MCF 10A (cell line): ENCODE measurements at regions not wholly inside any gene's neighbourhood (a gene's known extent, or its start where the extent isn't known, plus 50 kb on each side); places are given as distances from the start of the nearest gene placed in this dataset.

ENCODE experiments used
- BruUV-seq: library from RNA; stranded (reverse); fragments of 400-500 nt; replicated peaks from 2 replicates; lab custom pipeline; 2021; lab: Mats Ljungman, UMichigan
- CTCF ChIA-PET: fragments of 300-600 bp; sonication (Branson Sonifier 250); formaldehyde crosslinking; extraction: SDS; loops from one replicate; lab custom pipeline; 2021; ENCODE audit warnings: antibody characterized with exemption, inconsistent platforms; lab: Yijun Ruan, JAX
- POLR2A ChIA-PET: fragments of 300-600, 350-650 bp; sonication (Branson Sonifier 250); formaldehyde crosslinking; extraction: SDS; loops from one replicate; lab custom pipeline; 2020; ENCODE audit warnings: antibody characterized with exemption, inconsistent platforms; lab: Yijun Ruan, JAX
- DNase-seq: peaks from one replicate; pipeline ENCODE4 v3.0.0-alpha.2; 2018; ENCODE audit not compliant: unreplicated experiment
- H3K27ac Mint-ChIP-seq: one replicate; pipeline ENCODE4 v1.8.0; 2022; ENCODE audit warnings: mild to moderate bottlenecking, low read depth, mixed read lengths; ENCODE audit not compliant: unreplicated experiment
- H3K27me3 Mint-ChIP-seq: one replicate; pipeline ENCODE4 v1.8.0; 2022; ENCODE audit warnings: mixed read lengths; ENCODE audit not compliant: insufficient read depth, unreplicated experiment
- H3K36me3 Mint-ChIP-seq: one replicate; pipeline ENCODE4 v1.8.0; 2022; ENCODE audit warnings: mild to moderate bottlenecking, moderate library complexity, mixed read lengths; ENCODE audit not compliant: insufficient read depth, unreplicated experiment
- H3K4me1 Mint-ChIP-seq: one replicate; pipeline ENCODE4 v1.8.0; 2022; ENCODE audit warnings: mixed read lengths; ENCODE audit not compliant: insufficient read depth, unreplicated experiment
- H3K4me3 Mint-ChIP-seq: one replicate; pipeline ENCODE4 v1.8.0; 2022; ENCODE audit warnings: mild to moderate bottlenecking, moderate library complexity, mixed read lengths; ENCODE audit not compliant: unreplicated experiment
- H3K9me3 Mint-ChIP-seq: one replicate; pipeline ENCODE4 v1.8.0; 2022; ENCODE audit warnings: mixed read lengths; ENCODE audit not compliant: unreplicated experiment
- CTCF ChIP-seq: fragments of 200-600 bp; IDR thresholded peaks from one replicate; pipeline ENCODE4 v1.8.0; 2022; ENCODE audit warnings: antibody characterized with exemption, mild to moderate bottlenecking; ENCODE audit not compliant: unreplicated experiment
- intact Hi-C: fragments of 100-400 bp; cut with micrococcal nuclease; formaldehyde crosslinking; loops from 2 replicates; pipeline ENCODE4 v1.14.1; 2022

- POLR2A ChIA-PET = interaction anchor here (0.7 kb wide), 1 partner anchor 10 kb away, joined by 5 read pairs; no protein-coding TSS in a partner anchor
- CTCF ChIA-PET = no interaction called here
- Mint-ChIP-seq H3K9me3 (no peaks in the 10 kb centered on the region), H3K27me3 (no peaks in the 10 kb centered on the region), H3K36me3 (no peaks in the 10 kb centered on the region), H3K4me1 (peaks cover 7% of the 10 kb centered on the region), H3K27ac (no peak overlapping the region), H3K4me3 (no peak overlapping the region)
- intact Hi-C loops = no loop called here
- no peak for TF ChIP-seq CTCF
- no peak for DNase-seq
- no TSS peak for BruUV-seq
Observed at GRCh38 chr13:104286566-104287290, 1220.5 kb upstream of the SLC10A2 start.

GRCh38 chr13:104281910-104282309 lies 1215.7 kb upstream of the SLC10A2 start:
- intact Hi-C loops = no loop called here
- DNase-seq = no peak
- BruUV-seq = no TSS peak
- CTCF ChIA-PET = no interaction called here
- Mint-ChIP-seq H3K27ac (no peak overlapping the region), H3K4me3 (no peak overlapping the region), H3K36me3 (no peaks in the 10 kb centered on the region), H3K4me1 (no peaks in the 10 kb centered on the region), H3K9me3 (no peaks in the 10 kb centered on the region), H3K27me3 (no peaks in the 10 kb centered on the region)
- no peak for TF ChIP-seq CTCF
- POLR2A ChIA-PET = no interaction called here

GRCh38 chr13:104270731-104271130 lies 1204.5 kb upstream of the SLC10A2 start:
- H3K4me1 Mint-ChIP-seq = no peaks in the 10 kb centered on the region
- ChIA-PET POLR2A (interaction anchor here (0.7 kb wide), 1 partner anchor 795 kb away, joined by 3 read pairs; no protein-coding TSS in a partner anchor), CTCF (interaction anchor here (0.6 kb wide), 1 partner anchor 14 kb away, joined by 3 read pairs; no protein-coding TSS in a partner anchor)
- no peak overlapping the region for H3K27ac Mint-ChIP-seq
- intact Hi-C loops = no loop called here
- H3K9me3 Mint-ChIP-seq = no peaks in the 10 kb centered on the region
- TF ChIP-seq CTCF = no peak
- no peaks in the 10 kb centered on the region for H3K36me3 Mint-ChIP-seq
- H3K4me3 Mint-ChIP-seq = no peak overlapping the region
- BruUV-seq = no TSS peak
- no peaks in the 10 kb centered on the region for H3K27me3 Mint-ChIP-seq
- DNase-seq = no peak

GRCh38 chr13:104267206-104267811 lies 1201.1 kb upstream of the SLC10A2 start:
- ChIA-PET CTCF (no interaction called here), POLR2A (no interaction called here)
- no peak for TF ChIP-seq CTCF
- no peak for DNase-seq
- Mint-ChIP-seq H3K4me3 (no peak overlapping the region), H3K4me1 (no peaks in the 10 kb centered on the region), H3K36me3 (no peaks in the 10 kb centered on the region), H3K27me3 (no peaks in the 10 kb centered on the region), H3K27ac (no peak overlapping the region), H3K9me3 (no peaks in the 10 kb centered on the region)
- intact Hi-C loops = no loop called here
- no TSS peak for BruUV-seq
